ENCODE measurements at regions not wholly inside any gene's neighbourhood (a gene's known extent, or its start where the extent isn't known, plus 50 kb on each side); places are given as distances from the start of the nearest gene placed in this dataset.

GRCh38 chr2:64784168-64785061, 130.7 kb upstream of the SERTAD2 start:
- no peak for TF ChIP-seq ZNF549 (tag by site-specific recombination; IDR thresholded peaks at IDR 0.05)
- TF ChIP-seq, protein P1, sequence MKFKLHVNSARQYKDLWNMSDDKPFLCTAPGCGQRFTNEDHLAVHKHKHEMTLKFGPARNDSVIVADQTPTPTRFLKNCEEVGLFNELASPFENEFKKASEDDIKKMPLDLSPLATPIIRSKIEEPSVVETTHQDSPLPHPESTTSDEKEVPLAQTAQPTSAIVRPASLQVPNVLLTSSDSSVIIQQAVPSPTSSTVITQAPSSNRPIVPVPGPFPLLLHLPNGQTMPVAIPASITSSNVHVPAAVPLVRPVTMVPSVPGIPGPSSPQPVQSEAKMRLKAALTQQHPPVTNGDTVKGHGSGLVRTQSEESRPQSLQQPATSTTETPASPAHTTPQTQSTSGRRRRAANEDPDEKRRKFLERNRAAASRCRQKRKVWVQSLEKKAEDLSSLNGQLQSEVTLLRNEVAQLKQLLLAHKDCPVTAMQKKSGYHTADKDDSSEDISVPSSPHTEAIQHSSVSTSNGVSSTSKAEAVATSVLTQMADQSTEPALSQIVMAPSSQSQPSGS (tag by site-specific recombination; IDR thresholded peaks at IDR 0.05; ENCODE audit: low read depth): no peak

All from HEK293 (cell line).